Liver (tissue), 8 donors: ENCODE measurements at regions not wholly inside any gene's neighbourhood (a gene's known extent, or its start where the extent isn't known, plus 50 kb on each side); places are given as distances from the start of the nearest gene placed in this dataset.

Experiments used
- DNase-seq: peaks from one replicate; pipeline ENCODE4 v3.0.0-alpha.2; 2017; ENCODE audit warnings: low spot score
- H3K27ac ChIP-seq, 2 donors: one replicate each; pipeline ENCODE4 v1.7.0; 2013; ENCODE audit warnings: inconsistent platforms in 2 of 2, low read length in 2 of 2, control low read depth in 1 of 2, low read depth in 1 of 2, mild to moderate bottlenecking in 1 of 2
- H3K27me3 ChIP-seq, 4 donors: one replicate each; pipeline versions ENCODE4 v1.6.1 to v1.7.0; 2013; ENCODE audit warnings: low read length in 3 of 4, inconsistent platforms in 1 of 4, mild to moderate bottlenecking in 1 of 4, moderate library complexity in 1 of 4; ENCODE audit not compliant: control insufficient read depth in 4 of 4, insufficient read depth in 4 of 4
- H3K36me3 ChIP-seq, 4 donors: one replicate each; pipeline versions ENCODE4 v1.6.1 to v1.7.0; 2013; ENCODE audit warnings: low read length in 3 of 4, mild to moderate bottlenecking in 3 of 4, low read depth in 1 of 4, moderate library complexity in 1 of 4; ENCODE audit not compliant: control insufficient read depth in 4 of 4, insufficient read depth in 3 of 4
- H3K4me1 ChIP-seq, 4 donors: one replicate each; pipeline versions ENCODE4 v1.6.1 to v1.7.0; 2013; ENCODE audit warnings: low read length in 3 of 4, mild to moderate bottlenecking in 3 of 4, moderate library complexity in 1 of 4; ENCODE audit not compliant: control insufficient read depth in 4 of 4, insufficient read depth in 4 of 4
- H3K4me3 ChIP-seq, 3 donors: one replicate each; pipeline versions ENCODE4 v1.6.1 to v1.7.0; 2013; ENCODE audit warnings: low read length in 3 of 3, control low read depth in 1 of 3, low read depth in 1 of 3, mild to moderate bottlenecking in 1 of 3
- H3K9ac ChIP-seq, 2 donors: one replicate each; pipeline ENCODE4 v1.7.0; 2013; ENCODE audit warnings: low read length in 2 of 2, mild to moderate bottlenecking in 2 of 2, moderate library complexity in 2 of 2, control low read depth in 1 of 2, low read depth in 1 of 2
- H3K9me3 ChIP-seq, 4 donors: one replicate each; pipeline versions ENCODE4 v1.6.1 to v1.7.0; 2013; ENCODE audit warnings: low read length in 3 of 4; ENCODE audit not compliant: control insufficient read depth in 4 of 4
- CTCF ChIP-seq: fragments of 150-350 bp; IDR thresholded peaks from 2 replicates; pipeline ENCODE4 v1.5.1; 2017; ENCODE audit warnings: improper control_type of control experiment, low read depth, low read length; ENCODE audit not compliant: missing input control
- FOXA1 ChIP-seq: IDR thresholded peaks from 2 replicates; pipeline ENCODE4 v1.6.1; 2016; ENCODE audit warnings: antibody characterized with exemption
- FOXA2 ChIP-seq: IDR thresholded peaks from 2 replicates; pipeline ENCODE4 v1.6.1; 2016; ENCODE audit warnings: antibody characterized with exemption
- GABPA ChIP-seq, 2 donors: IDR thresholded peaks in 1 of 2; conservative IDR thresholded peaks in 1 of 2; 2 replicates each; pipeline ENCODE4 v1.6.1; 2016; ENCODE audit warnings: antibody characterized with exemption in 2 of 2, mild to moderate bottlenecking in 1 of 2, moderate library complexity in 1 of 2
- HNF4A ChIP-seq, 2 donors: conservative IDR thresholded peaks; 2 replicates each; pipeline ENCODE4 v1.6.1; 2016; ENCODE audit warnings: antibody characterized with exemption in 2 of 2, mild to moderate bottlenecking in 2 of 2
- HNF4G ChIP-seq: IDR thresholded peaks from 2 replicates; pipeline ENCODE4 v1.6.1; 2016; ENCODE audit warnings: antibody characterized with exemption
- MAX ChIP-seq: IDR thresholded peaks from 2 replicates; pipeline ENCODE4 v1.6.1; 2016; ENCODE audit warnings: antibody characterized with exemption
- NR2F2 ChIP-seq: IDR thresholded peaks from 2 replicates; pipeline ENCODE4 v1.6.1; 2016; ENCODE audit warnings: antibody characterized with exemption
- RAD21 ChIP-seq, 2 donors: IDR thresholded peaks; 2 replicates each; pipeline ENCODE4 v1.6.1; 2016; ENCODE audit warnings: antibody characterized with exemption in 2 of 2, mild to moderate bottlenecking in 2 of 2
- REST ChIP-seq: IDR thresholded peaks from 2 replicates; pipeline ENCODE4 v1.6.1; 2016; ENCODE audit warnings: antibody characterized with exemption, mild to moderate bottlenecking
- RXRA ChIP-seq, 2 donors: IDR thresholded peaks; 2 replicates each; pipeline ENCODE4 v1.6.1; 2017 to 2018; ENCODE audit warnings: antibody characterized with exemption in 2 of 2, mild to moderate bottlenecking in 1 of 2
- SP1 ChIP-seq: IDR thresholded peaks from 2 replicates; pipeline ENCODE4 v1.6.1; 2018; ENCODE audit warnings: antibody characterized with exemption, mild to moderate bottlenecking
- TAF1 ChIP-seq: conservative IDR thresholded peaks from 2 replicates; pipeline ENCODE4 v1.6.1; 2016; ENCODE audit warnings: antibody characterized with exemption, mild to moderate bottlenecking
- YY1 ChIP-seq: IDR thresholded peaks from 2 replicates; pipeline ENCODE4 v1.6.1; 2016; ENCODE audit warnings: antibody characterized with exemption, mild to moderate bottlenecking
- WGBS: extraction: QIAGEN DNeasy Blood & Tissue Kit; methylation state at CpG from one replicate; pipeline ENCODE4 v1.1.7; 2013; 5-methylcytosine and 5-hydroxymethylcytosine counted together
- donor health status: healthy.
- donor health status: healthy.
- donor health status: healthy.
- donor health status: healthy.
- donor health status: healthy.

- Histone ChIP-seq H3K4me3 (no peak overlapping the region), H3K4me1 (peaks cover 0 to 25% (median 17%) of the 10 kb centered on the region in 4 donors), H3K36me3 (no peaks in the 10 kb centered on the region), H3K9me3 (no peaks in the 10 kb centered on the region), H3K9ac (no peak overlapping the region), H3K27me3 (no peaks in the 10 kb centered on the region), H3K27ac (no peak overlapping the region)
- 93% methylated on average over 6 of the region's 6 CpGs for WGBS
- TF ChIP-seq NR2F2 (no peak), SP1 (no peak), REST (no peak), RAD21 (IDR thresholded peaks at IDR 0.05) (no peak)
- DNase-seq: no peak
These were observed 64.2 kb upstream of the ATF7IP2 start for GRCh38 chr16:10321407-10322387.

- DNase-seq: peak; percentile 35
These were observed 62.9 kb upstream of the ATF7IP2 start for GRCh38 chr16:10322723-10323527.

More at GRCh38 chr16:10322723-10323527, 62.9 kb upstream of the ATF7IP2 start:
- H3K27me3 ChIP-seq: no peaks in the 10 kb centered on the region
- no peaks in the 10 kb centered on the region for H3K9me3 ChIP-seq
- 69% methylated on average over 8 of the region's 8 CpGs for whole genome bisulfite sequencing
- TF ChIP-seq HNF4A (conservative IDR thresholded peaks at IDR 0.05): no peak
- TF ChIP-seq SP1: no peak
- no peak for TF ChIP-seq TAF1
- TF ChIP-seq RXRA (IDR thresholded peaks at IDR 0.05): no peak
- TF ChIP-seq GABPA (IDR thresholded peaks at IDR 0.05 in 1 of 2, conservative IDR thresholded peaks at IDR 0.05 in 1 of 2): no peak
- TF ChIP-seq YY1: no peak
- TF ChIP-seq NR2F2: no peak
- no peak for TF ChIP-seq HNF4G
- TF ChIP-seq RAD21 (IDR thresholded peaks at IDR 0.05): no peak
- TF ChIP-seq CTCF: no peak
- no peak for TF ChIP-seq MAX
- no peak for TF ChIP-seq FOXA1
- no peak for TF ChIP-seq FOXA2
- H3K36me3 ChIP-seq: no peaks in the 10 kb centered on the region
- peak overlapping the region in 1 of 2 donors; percentile 31 for H3K27ac ChIP-seq
- H3K4me1 ChIP-seq: peaks cover 0 to 25% (median 17%) of the 10 kb centered on the region in 4 donors
- H3K9ac ChIP-seq: no peak overlapping the region
- no peak overlapping the region for H3K4me3 ChIP-seq
